Brain microvascular endothelial cell (primary cell): ENCODE measurements at regions not wholly inside any gene's neighbourhood (a gene's known extent, or its start where the extent isn't known, plus 50 kb on each side); places are given as distances from the start of the nearest gene placed in this dataset.

Source experiments
- DNase-seq: peaks from one replicate; pipeline ENCODE4 v3.0.0-alpha.2; 2020
- H3K27ac ChIP-seq: fragments of 250-450 bp; sonication (Bioruptor Pico); 2 replicates; pipeline ENCODE4 v1.5.1; 2020; ENCODE audit warnings: mild to moderate bottlenecking, moderate library complexity
- H3K27me3 ChIP-seq: fragments of 250-450 bp; sonication (Bioruptor Pico); replicated peaks from 2 replicates; pipeline ENCODE4 v1.5.1; 2020; ENCODE audit warnings: mild to moderate bottlenecking
- H3K36me3 ChIP-seq: fragments of 250-450 bp; sonication (Bioruptor Pico); replicated peaks from 2 replicates; pipeline ENCODE4 v1.5.1; 2020; ENCODE audit warnings: mild to moderate bottlenecking
- H3K4me3 ChIP-seq: 2 replicates; pipeline ENCODE4 v1.5.1; 2011; ENCODE audit warnings: low read depth, mild to moderate bottlenecking, control low read depth, low read length, moderate library complexity
- in situ Hi-C: cut with HindIII; loops from 2 replicates; pipeline ENCODE4 v1.10.0; 2017; ENCODE audit warnings: low sequenced_read_pairs, low pct_ligation_motif_present
- TF ChIP-seq, protein P1 (sequence below): IDR thresholded peaks from 2 replicates; pipeline ENCODE4 v1.5.1; 2011; ENCODE audit warnings: low read depth, mild to moderate bottlenecking, moderate library complexity, low read length, control low read depth, inconsistent platforms; ENCODE audit errors: missing control alignments

DNA sequence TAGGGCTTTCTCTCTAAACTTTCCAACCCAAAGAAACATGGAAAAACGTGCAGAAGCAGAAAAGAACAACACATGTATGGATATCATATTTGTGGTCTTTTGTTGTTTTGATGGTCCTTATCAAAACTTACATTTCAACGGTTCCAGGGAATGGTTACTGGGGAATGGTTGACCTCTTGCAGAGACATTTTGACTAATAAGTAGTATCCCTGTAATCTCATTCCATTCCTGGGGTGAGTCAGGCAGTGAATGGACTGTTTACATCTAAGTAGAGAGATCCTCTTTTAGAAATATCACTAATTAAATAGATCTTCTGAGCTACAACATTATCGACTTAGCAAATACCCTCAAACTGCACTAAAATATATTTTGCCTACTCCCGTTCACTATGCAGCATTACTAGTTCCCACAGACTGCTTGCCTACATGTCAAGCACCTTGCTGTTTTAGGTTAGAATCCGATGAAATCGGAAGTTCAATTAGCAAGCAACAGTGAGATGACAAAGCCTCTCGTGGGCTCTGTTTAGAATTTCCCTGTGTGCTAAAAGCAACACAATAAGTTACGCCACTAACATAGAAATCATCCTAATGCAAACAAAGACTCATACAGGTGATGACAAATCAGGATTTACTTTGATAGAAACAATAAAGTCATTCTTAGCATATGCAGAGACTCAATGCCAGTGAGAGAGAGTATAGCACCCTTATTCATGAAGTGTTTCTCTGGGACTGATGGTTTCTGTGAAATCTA, 797.7 kb upstream of the ARGLU1 start:
- peak; percentile 55 for DNase-seq
- H3K27me3 ChIP-seq: no peaks in the 10 kb centered on the region
- TF ChIP-seq, protein P1, sequence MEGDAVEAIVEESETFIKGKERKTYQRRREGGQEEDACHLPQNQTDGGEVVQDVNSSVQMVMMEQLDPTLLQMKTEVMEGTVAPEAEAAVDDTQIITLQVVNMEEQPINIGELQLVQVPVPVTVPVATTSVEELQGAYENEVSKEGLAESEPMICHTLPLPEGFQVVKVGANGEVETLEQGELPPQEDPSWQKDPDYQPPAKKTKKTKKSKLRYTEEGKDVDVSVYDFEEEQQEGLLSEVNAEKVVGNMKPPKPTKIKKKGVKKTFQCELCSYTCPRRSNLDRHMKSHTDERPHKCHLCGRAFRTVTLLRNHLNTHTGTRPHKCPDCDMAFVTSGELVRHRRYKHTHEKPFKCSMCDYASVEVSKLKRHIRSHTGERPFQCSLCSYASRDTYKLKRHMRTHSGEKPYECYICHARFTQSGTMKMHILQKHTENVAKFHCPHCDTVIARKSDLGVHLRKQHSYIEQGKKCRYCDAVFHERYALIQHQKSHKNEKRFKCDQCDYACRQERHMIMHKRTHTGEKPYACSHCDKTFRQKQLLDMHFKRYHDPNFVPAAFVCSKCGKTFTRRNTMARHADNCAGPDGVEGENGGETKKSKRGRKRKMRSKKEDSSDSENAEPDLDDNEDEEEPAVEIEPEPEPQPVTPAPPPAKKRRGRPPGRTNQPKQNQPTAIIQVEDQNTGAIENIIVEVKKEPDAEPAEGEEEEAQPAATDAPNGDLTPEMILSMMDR: no peak
- H3K36me3 ChIP-seq: no peaks in the 10 kb centered on the region
- H3K4me3 ChIP-seq: no peak overlapping the region
- no peak overlapping the region for H3K27ac ChIP-seq
- in situ Hi-C loops: no loop called here

DNA sequence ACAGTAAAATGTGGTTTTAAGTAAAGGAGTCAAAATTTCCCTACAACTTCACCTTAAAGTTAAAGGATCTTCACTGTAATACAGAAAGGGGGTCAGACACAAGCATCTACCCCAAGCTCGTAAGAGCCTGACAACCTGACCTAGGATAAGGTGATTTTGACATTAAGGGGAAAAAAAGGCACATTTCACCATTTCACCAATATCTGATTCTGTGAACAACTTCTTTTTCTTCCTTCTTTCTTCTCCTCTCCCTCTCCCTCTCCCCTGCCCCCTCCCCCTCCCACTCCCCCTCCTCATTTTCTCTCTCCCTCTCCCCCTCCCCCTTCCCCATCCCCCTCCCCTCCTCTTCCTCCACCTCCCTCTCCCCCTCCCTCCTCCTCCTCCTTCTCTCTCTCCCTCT, 796.7 kb upstream of the ARGLU1 start:
- Histone ChIP-seq H3K36me3 (no peaks in the 10 kb centered on the region), H3K27ac (no peak overlapping the region), H3K27me3 (no peaks in the 10 kb centered on the region), H3K4me3 (no peak overlapping the region)
- in situ Hi-C loops: no loop called here
- TF ChIP-seq, protein P1: no peak
- DNase-seq: no peak

DNA sequence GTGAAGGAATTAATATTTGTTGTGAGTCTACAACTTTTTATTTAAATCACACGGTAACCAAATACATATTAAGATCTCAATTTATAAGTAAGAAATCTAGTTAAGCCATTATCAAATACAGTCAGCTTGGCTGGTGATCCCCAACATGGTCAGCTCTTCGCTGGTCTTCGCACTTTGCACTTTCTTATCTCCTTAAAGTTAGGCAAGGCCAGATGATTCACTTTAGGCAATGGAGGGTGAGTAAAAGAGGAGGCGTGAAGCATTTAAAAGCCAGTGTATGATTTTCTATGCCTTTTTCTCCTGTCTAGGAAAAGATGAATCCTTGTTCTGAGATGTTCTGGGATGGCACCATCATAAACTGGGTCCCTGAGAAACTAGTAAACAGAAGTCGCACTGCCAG, 793.7 kb upstream of the ARGLU1 start:
- no peak for DNase-seq
- in situ Hi-C loops: no loop called here
- TF ChIP-seq, protein P1: no peak
- Histone ChIP-seq H3K36me3 (no peaks in the 10 kb centered on the region), H3K27ac (no peak overlapping the region), H3K27me3 (no peaks in the 10 kb centered on the region), H3K4me3 (no peak overlapping the region)

DNA sequence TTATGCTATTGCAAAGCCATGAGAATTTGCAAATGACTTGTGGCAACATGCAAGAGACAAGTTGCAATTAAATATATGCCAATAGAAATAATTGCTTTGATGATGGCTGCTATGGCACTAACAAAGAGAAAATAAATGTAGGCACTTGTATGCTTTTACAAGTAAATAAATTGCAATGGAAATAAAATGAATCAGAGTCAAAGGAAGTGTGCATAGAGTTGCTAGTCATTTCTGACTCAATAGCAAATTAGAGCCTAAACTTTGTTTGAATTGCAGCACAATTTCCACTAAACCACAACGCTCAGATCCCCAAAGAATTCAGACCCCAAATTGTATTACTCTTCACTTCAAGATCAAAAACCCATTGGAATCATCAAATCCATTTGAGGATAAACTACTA, 792.1 kb upstream of the ARGLU1 start:
- no peaks in the 10 kb centered on the region for H3K27me3 ChIP-seq
- H3K27ac ChIP-seq: no peak overlapping the region
- TF ChIP-seq, protein P1: no peak
- in situ Hi-C loops: no loop called here
- DNase-seq: no peak
- H3K36me3 ChIP-seq: no peaks in the 10 kb centered on the region
- no peak overlapping the region for H3K4me3 ChIP-seq

DNA sequence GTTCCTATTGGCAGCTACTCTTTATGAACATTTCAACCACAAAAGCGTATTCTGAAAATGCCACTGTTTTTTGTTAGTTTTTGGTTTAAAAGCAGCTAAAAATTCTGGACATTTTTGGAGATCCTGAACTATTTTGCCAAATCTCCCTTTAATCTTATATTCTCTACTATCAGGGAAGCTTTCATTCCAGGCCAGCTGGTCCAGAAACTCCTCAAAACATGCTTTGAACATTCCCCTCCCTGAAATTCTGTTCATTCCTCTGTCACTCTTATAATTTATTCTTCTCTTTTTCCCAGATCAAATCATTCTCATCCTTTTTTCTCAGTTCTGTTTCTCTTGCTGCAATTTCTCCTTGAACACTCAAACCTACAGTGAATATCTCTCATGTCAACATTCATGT, 790.9 kb upstream of the ARGLU1 start:
- no peak for DNase-seq
- H3K27me3 ChIP-seq: no peaks in the 10 kb centered on the region
- no peak overlapping the region for H3K4me3 ChIP-seq
- no peaks in the 10 kb centered on the region for H3K36me3 ChIP-seq
- TF ChIP-seq, protein P1: no peak
- H3K27ac ChIP-seq: no peak overlapping the region
- in situ Hi-C loops: no loop called here

DNA sequence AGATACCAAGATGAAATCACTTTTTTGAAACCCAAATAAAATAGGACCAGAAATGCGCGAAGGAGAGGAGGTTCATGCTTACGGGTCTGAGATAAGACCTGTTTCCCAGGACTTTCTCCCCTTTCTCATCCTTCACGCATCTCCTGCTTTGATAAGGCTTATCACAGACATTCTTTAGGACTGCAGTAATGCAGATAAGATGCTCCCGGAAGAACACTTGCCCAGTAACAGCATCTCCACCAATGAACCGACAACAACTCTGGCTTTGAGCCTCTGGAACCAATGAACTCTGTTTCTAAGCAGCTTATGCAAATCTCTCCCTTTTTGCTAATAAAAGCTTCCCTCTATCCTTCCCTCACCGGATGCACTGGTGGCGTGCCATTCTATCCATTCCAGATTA, 783.4 kb upstream of the ARGLU1 start:
- H3K4me3 ChIP-seq: no peak overlapping the region
- in situ Hi-C loops: no loop called here
- no peak overlapping the region for H3K27ac ChIP-seq
- DNase-seq: peak; percentile 58
- H3K27me3 ChIP-seq: no peaks in the 10 kb centered on the region
- no peaks in the 10 kb centered on the region for H3K36me3 ChIP-seq
- TF ChIP-seq, protein P1: no peak
